NB4 (cell line): ENCODE measurements at regions not wholly inside any gene's neighbourhood (a gene's known extent, or its start where the extent isn't known, plus 50 kb on each side); places are given as distances from the start of the nearest gene placed in this dataset.
"Not testable (repeated sequence)": the region's sequence is repeated elsewhere in the genome, so short reads cannot be mapped to it uniquely, and the experiment has no call there.

ENCODE experiments used
- DNase-seq: peaks from one replicate; pipeline ENCODE4 v3.0.0; 2010; ENCODE audit warnings: low read depth
- H3K4me3 ChIP-seq: one replicate; pipeline ENCODE4 v1.5.1; 2011; ENCODE audit warnings: mild to moderate bottlenecking, low read depth, low read length, moderate library complexity
- CTCF ChIP-seq: IDR thresholded peaks from one replicate; pipeline ENCODE4 v1.5.1; 2012; ENCODE audit warnings: low read depth, low read length
- MAX ChIP-seq: IDR thresholded peaks from 2 replicates; pipeline ENCODE4 v1.6.1; 2011; ENCODE audit warnings: low read depth, low read length
- MYC ChIP-seq: IDR thresholded peaks from 2 replicates; pipeline ENCODE4 v1.6.1; 2011; ENCODE audit warnings: low read depth, low read length
- POLR2A ChIP-seq: IDR thresholded peaks from 2 replicates; pipeline ENCODE4 v1.6.1; 2011; ENCODE audit warnings: mild to moderate bottlenecking; ENCODE audit not compliant: insufficient read length; ENCODE audit errors: extremely low read depth

- TF ChIP-seq POLR2A: no peak
- TF ChIP-seq CTCF: no peak
- TF ChIP-seq MAX: no peak
- TF ChIP-seq MYC: no peak
These were observed 286.6 kb upstream of the KITLG start for GRCh38 chr12:88866881-88867280.

GRCh38 chr12:88865537-88865936, 285.3 kb upstream of the KITLG start:
- DNase-seq: no peak
- TF ChIP-seq MAX (no peak), CTCF (no peak), POLR2A (no peak), MYC (no peak)
- no peak overlapping the region for H3K4me3 ChIP-seq

More at GRCh38 chr12:88866881-88867280, 286.6 kb upstream of the KITLG start:
- no peak overlapping the region for H3K4me3 ChIP-seq
- DNase-seq: no peak

GRCh38 chr12:88860851-88861250, 280.6 kb upstream of the KITLG start:
- no peak overlapping the region for H3K4me3 ChIP-seq
- no peak for DNase-seq
- TF ChIP-seq MYC (no peak), MAX (no peak), POLR2A (no peak), CTCF (no peak)

- TF ChIP-seq POLR2A: no peak
- no peak for TF ChIP-seq MAX
- no peak for TF ChIP-seq CTCF
- no peak for TF ChIP-seq MYC
These were observed 275.9 kb upstream of the KITLG start for GRCh38 chr12:88856201-88856600.

GRCh38 chr12:88855301-88855700, 275.0 kb upstream of the KITLG start:
- H3K4me3 ChIP-seq: no peak overlapping the region
- TF ChIP-seq POLR2A (no peak), MAX (no peak), CTCF (no peak), MYC (no peak)
- DNase-seq: no peak

More at GRCh38 chr12:88856201-88856600, 275.9 kb upstream of the KITLG start:
- H3K4me3 ChIP-seq: no peak overlapping the region
- DNase-seq: no peak

- no peak overlapping the region for H3K4me3 ChIP-seq
- no peak for DNase-seq
- TF ChIP-seq MYC (no peak), POLR2A (no peak), CTCF (no peak), MAX (no peak)
These were observed 274.0 kb upstream of the KITLG start for GRCh38 chr12:88854260-88854659.

GRCh38 chr12:88847246-88847645, 267.0 kb upstream of the KITLG start:
- DNase-seq, H3K4me3 ChIP-seq: not testable (repeated sequence)
